HK-2 (cell line): ENCODE measurements at regions not wholly inside any gene's neighbourhood (a gene's known extent, or its start where the extent isn't known, plus 50 kb on each side); places are given as distances from the start of the nearest gene placed in this dataset.
"Not testable (repeated sequence)": the region's sequence is repeated elsewhere in the genome, so short reads cannot be mapped to it uniquely, and the experiment has no call there.

Source experiments
- DNase-seq: peaks from one replicate; pipeline ENCODE4 v3.0.0-alpha.2; 2018; ENCODE audit not compliant: unreplicated experiment

- DNase-seq, result no peak
Observed at GRCh38 chr4:120636120-120636630, 286.4 kb downstream of the PRDM5 start.

- no peak for DNase-seq
Observed at GRCh38 chr4:120633810-120634209, 288.7 kb downstream of the PRDM5 start.

DNA sequence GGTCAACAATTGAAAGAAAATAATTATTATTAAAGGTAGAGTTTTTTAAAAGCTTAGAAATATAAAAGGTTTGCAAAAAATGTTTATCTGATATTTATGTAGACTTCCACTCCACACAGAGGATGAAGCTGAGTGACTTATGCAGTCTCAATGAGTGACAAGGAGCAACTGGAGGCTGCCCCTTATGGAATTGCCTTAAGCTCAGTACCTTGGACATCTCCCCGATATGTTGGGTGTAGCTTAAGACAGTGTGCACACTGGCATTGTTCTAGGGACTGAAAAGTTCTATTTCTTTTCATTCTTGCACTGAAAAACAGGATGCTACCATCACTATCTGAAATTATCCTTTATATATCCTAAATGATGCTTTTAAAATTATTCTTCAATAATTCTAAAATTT, 292.1 kb downstream of the PRDM5 start:
- no peak for DNase-seq

DNA sequence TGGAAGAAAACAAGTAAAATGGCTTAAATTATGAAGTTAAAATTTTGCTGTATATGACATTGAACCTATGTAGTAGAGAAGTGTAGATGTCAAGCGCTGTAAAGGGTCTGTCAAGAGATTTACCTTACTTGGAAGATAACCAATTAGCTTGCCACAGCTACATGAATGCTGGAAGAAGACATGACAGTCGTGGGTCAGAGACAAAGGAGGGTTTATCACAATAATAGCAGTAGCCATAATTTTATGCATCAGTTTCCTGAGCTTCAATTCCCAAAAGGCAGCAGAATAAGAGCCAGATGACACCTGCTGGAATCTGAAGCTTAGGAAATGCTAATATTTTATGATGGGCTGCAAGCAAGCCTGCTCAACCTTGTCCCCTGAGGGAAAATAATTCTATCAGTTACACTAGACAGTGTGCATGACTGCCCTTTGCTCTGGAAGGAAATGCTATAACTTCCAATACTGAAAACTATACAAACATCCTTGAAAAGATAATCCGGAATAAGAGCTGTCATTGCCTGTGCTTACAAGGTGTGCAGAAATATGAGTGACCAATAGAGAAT, 292.9 kb downstream of the PRDM5 start:
- no peak for DNase-seq

GRCh38 chr4:120622601-120623000, 299.9 kb downstream of the PRDM5 start:
- no peak for DNase-seq

GRCh38 chr4:120617171-120617570, 305.4 kb downstream of the PRDM5 start:
- no peak for DNase-seq

GRCh38 chr4:120616041-120616440, 306.5 kb downstream of the PRDM5 start:
- no peak for DNase-seq

GRCh38 chr4:120613778-120614177, 308.7 kb downstream of the PRDM5 start:
- no peak for DNase-seq

- DNase-seq, result no peak
Observed at GRCh38 chr4:120611092-120611491, 311.4 kb downstream of the PRDM5 start.

GRCh38 chr4:120591038-120591437, 331.5 kb downstream of the PRDM5 start:
- DNase-seq, result no peak

GRCh38 chr4:120589787-120590186, 332.7 kb downstream of the PRDM5 start:
- no peak for DNase-seq

GRCh38 chr4:120568731-120569130, 353.8 kb downstream of the PRDM5 start:
- no peak for DNase-seq

GRCh38 chr4:120561648-120562047, 360.9 kb downstream of the PRDM5 start:
- DNase-seq, result no peak

- DNase-seq, result no peak
Observed at GRCh38 chr4:120557372-120557771, 365.2 kb downstream of the PRDM5 start.

DNA sequence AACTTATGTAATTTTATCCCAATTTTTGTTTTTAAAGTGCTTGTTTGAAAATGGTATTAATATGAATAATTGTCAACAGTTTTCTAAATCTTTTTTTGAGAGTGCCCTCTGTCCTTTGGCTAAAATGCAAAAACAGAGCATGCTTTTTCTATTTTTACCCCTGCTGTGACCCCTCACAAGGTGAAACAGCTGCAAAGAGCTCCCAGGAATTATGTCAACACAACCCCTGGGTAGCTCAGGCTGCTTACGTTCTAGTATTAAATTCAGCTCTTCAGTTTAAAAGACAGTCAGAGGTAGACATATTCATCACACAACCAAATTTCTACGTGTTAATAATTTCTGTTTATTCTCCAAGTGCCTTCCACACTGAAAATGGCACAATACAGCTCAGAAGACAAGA, 367.5 kb downstream of the PRDM5 start:
- no peak for DNase-seq

- DNase-seq, result no peak
Observed at GRCh38 chr4:120554086-120554485, 368.4 kb downstream of the PRDM5 start.

DNA sequence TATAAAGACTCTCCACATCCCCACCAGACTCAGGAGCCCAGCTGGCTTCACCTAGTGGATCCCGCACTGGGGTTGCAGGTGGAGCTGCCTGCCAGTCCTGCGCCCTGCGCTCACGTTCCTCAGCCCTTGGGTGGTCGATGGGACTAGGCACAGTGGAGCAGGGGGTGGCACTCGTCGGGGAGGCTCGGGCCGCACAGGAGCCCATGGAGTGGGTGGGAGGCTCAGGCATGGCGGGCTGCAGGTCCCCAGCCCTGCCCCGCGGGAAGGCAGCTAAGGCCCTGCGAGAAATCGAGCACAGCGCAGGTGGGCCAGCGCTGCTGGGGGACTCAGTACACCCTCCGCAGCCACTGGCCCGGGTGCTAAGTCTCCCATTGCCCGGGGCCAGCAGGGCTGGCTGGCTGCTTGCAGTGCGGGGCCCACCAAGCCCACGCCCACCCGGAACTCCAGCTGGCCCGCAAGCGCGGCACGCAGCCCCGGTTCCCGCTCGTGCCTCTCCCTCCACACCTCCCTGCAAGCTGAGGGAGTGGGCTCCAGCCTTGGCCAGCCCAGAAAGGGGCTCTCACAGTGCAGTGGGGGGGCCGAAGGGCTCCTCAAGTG, 371.8 kb downstream of the PRDM5 start:
- not testable (repeated sequence) for DNase-seq

GRCh38 chr4:120549011-120549570, 373.4 kb downstream of the PRDM5 start:
- DNase-seq, result no peak

GRCh38 chr4:120545391-120545790, 377.1 kb downstream of the PRDM5 start:
- no peak for DNase-seq

DNA sequence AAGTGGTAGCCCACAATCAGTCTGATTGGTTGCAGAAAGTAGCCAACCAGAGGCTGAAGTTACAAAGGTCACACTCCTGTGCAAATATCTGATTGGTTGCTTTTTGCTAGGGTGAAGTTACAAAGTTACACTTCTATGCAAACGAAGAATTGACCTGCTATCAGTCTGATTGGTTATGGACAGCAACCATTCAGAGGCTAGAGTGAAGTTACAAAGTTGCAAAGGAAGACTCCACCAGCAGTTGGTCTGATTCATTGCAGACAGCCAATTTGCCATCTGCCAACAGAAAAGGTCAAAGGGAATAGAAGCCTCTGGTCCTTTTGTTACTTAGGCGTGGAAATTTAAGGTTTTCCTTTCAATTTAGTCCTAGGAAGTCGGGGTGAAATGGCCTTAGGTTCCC, 377.7 kb downstream of the PRDM5 start:
- no peak for DNase-seq

- DNase-seq, result no peak
Observed at GRCh38 chr4:120540625-120541024, 381.9 kb downstream of the PRDM5 start.

DNA sequence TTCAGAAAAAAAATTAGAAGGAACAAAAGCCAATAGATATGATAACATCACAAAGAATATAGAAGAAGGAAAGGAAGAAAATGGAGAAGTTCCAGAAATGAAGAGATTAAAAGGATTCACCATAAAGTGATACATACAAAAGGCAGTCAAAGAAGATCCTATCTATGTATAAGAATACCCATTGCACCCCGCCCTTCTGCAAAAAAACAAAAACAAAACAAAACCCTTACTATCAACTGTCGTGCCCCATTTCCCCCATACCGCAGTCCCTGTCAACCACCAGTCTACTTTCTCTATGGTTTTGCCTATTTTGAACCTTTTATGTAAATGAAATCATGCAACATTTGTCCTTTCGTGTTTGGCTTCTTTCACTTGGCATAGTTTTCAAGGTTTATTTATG, 385.6 kb downstream of the PRDM5 start:
- no peak for DNase-seq

- no peak for DNase-seq
Observed at GRCh38 chr4:120528428-120528827, 394.1 kb downstream of the PRDM5 start.

DNA sequence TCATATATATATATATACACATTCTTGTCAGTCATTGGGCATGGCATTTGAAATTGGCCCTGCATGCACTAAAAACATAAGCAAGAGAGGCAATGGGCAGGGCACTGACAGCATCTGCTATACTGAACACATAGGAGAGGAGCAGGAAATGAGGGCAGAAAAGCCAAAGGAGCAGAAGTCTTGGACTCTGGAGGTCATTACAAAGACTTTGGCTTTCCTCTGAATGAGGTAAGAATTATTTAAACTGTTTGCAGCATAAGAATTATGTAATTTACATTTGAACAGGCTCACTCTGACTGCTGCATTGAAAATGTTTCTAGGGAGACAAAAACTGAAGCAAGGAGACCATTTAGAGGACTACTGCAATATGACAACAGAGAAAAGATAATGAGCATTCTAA, 396.5 kb downstream of the PRDM5 start:
- no peak for DNase-seq
